ENCODE measurements at regions not wholly inside any gene's neighbourhood (a gene's known extent, or its start where the extent isn't known, plus 50 kb on each side); places are given as distances from the start of the nearest gene placed in this dataset.

DNA sequence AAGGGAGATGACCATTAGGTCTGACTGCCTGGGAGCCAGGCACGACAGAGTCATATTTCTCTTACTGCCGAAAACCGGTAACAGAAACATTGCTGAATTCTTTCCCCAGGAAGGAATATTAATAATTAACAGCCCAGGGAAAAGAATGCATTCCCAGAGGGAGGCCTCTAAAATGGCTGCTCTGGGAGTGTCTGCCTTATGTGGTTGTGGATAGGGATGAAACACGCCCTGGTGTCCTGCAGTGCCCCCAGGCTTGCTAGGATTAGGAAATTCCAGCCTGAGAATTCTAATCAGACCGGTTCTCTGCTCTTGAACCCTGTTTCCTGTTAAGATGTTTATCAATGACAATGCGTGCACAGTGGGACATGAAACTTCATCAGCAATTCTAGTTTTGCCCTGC is 226.7 kb downstream of the GPAM start:
- TF ChIP-seq, protein P1, sequence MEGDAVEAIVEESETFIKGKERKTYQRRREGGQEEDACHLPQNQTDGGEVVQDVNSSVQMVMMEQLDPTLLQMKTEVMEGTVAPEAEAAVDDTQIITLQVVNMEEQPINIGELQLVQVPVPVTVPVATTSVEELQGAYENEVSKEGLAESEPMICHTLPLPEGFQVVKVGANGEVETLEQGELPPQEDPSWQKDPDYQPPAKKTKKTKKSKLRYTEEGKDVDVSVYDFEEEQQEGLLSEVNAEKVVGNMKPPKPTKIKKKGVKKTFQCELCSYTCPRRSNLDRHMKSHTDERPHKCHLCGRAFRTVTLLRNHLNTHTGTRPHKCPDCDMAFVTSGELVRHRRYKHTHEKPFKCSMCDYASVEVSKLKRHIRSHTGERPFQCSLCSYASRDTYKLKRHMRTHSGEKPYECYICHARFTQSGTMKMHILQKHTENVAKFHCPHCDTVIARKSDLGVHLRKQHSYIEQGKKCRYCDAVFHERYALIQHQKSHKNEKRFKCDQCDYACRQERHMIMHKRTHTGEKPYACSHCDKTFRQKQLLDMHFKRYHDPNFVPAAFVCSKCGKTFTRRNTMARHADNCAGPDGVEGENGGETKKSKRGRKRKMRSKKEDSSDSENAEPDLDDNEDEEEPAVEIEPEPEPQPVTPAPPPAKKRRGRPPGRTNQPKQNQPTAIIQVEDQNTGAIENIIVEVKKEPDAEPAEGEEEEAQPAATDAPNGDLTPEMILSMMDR (IDR thresholded peaks at IDR 0.05), result no peak
- TF ChIP-seq POLR2AphosphoS5 (IDR thresholded peaks at IDR 0.05), result no peak

Measured in sigmoid colon (tissue), 4 donors.